HCT116 (cell line): ENCODE measurements at regions not wholly inside any gene's neighbourhood (a gene's known extent, or its start where the extent isn't known, plus 50 kb on each side); places are given as distances from the start of the nearest gene placed in this dataset.

Experiments used
- CEBPB ChIP-seq: IDR thresholded peaks from 2 replicates; pipeline ENCODE4 v1.6.1; 2012; ENCODE audit warnings: low read depth
- CTCF ChIP-seq, 3 experiments: fragments of 200-600 bp in 1 of 3; sonication (generic) in 1 of 3; IDR thresholded peaks in 2 of 3; conservative IDR thresholded peaks in 1 of 3; 2 replicates each; pipeline ENCODE4 v1.5.1; 2012 to 2017; ENCODE audit warnings: low read depth in 2 of 3, low read length in 2 of 3, antibody characterized with exemption in 1 of 3, borderline replicate concordance in 1 of 3, control low read depth in 1 of 3, mild to moderate bottlenecking in 1 of 3, mixed read lengths in 1 of 3, mixed run types in 1 of 3, moderate library complexity in 1 of 3; ENCODE audit not compliant: insufficient read depth in 1 of 3
- ELF1 ChIP-seq: IDR thresholded peaks from 2 replicates; pipeline ENCODE4 v1.6.1; 2012; ENCODE audit warnings: low read depth, borderline replicate concordance
- EZH2 ChIP-seq: fragments of 200-600 bp; sonication (generic); IDR thresholded peaks from 2 replicates; pipeline ENCODE4 v1.6.1; 2017; ENCODE audit warnings: antibody characterized with exemption, mixed run types
- EZH2phosphoT487 ChIP-seq: fragments of 200-600 bp; IDR thresholded peaks from 2 replicates; pipeline ENCODE4 v1.6.1; 2018; ENCODE audit warnings: antibody characterized with exemption, borderline replicate concordance
- RAD21 ChIP-seq: IDR thresholded peaks from 2 replicates; pipeline ENCODE4 v1.6.1; 2012; ENCODE audit warnings: low read depth, mild to moderate bottlenecking
- REST ChIP-seq: IDR thresholded peaks from 2 replicates; pipeline ENCODE4 v1.6.1; 2012; ENCODE audit warnings: low read depth
- YY1 ChIP-seq: IDR thresholded peaks from 2 replicates; pipeline ENCODE4 v1.6.1; 2011; ENCODE audit warnings: low read length, low read depth, moderate library complexity, mild to moderate bottlenecking; ENCODE audit not compliant: insufficient replicate concordance; ENCODE audit errors: extremely low read depth
- ZBTB33 ChIP-seq: IDR thresholded peaks from 2 replicates; pipeline ENCODE4 v1.6.1; 2011; ENCODE audit warnings: mild to moderate bottlenecking, low read length, moderate library complexity; ENCODE audit not compliant: insufficient replicate concordance; ENCODE audit errors: extremely low read depth

GRCh38 chr5:165521816-165522610 lies 2016.6 kb downstream of the MAT2B start:
- TF ChIP-seq REST (no peak), ZBTB33 (no peak), ELF1 (no peak), CTCF (IDR thresholded peaks at IDR 0.05 in 2 of 3, conservative IDR thresholded peaks at IDR 0.05 in 1 of 3; ENCODE audit: borderline replicate concordance in 1 of 3, insufficient read depth in 1 of 3, low read depth in 2 of 3, low read length in 2 of 3) (no peak), RAD21 (no peak), YY1 (no peak), EZH2phosphoT487 (no peak), EZH2 (no peak), CEBPB (no peak)
